ENCODE measurements at regions not wholly inside any gene's neighbourhood (a gene's known extent, or its start where the extent isn't known, plus 50 kb on each side); places are given as distances from the start of the nearest gene placed in this dataset.
"Not testable (repeated sequence)": the region's sequence is repeated elsewhere in the genome, so short reads cannot be mapped to it uniquely, and the experiment has no call there.

- no peak for TF ChIP-seq CTCF (conservative IDR thresholded peaks at IDR 0.05; ENCODE audit: low read depth, low read length)
- DNase-seq (ENCODE audit: low read depth), result no peak
- no peak overlapping the region for H3K4me3 ChIP-seq (ENCODE audit: low read length)
Observed at GRCh38 chr2:230634146-230634545, 78.5 kb upstream of the CAB39 start.

DNA sequence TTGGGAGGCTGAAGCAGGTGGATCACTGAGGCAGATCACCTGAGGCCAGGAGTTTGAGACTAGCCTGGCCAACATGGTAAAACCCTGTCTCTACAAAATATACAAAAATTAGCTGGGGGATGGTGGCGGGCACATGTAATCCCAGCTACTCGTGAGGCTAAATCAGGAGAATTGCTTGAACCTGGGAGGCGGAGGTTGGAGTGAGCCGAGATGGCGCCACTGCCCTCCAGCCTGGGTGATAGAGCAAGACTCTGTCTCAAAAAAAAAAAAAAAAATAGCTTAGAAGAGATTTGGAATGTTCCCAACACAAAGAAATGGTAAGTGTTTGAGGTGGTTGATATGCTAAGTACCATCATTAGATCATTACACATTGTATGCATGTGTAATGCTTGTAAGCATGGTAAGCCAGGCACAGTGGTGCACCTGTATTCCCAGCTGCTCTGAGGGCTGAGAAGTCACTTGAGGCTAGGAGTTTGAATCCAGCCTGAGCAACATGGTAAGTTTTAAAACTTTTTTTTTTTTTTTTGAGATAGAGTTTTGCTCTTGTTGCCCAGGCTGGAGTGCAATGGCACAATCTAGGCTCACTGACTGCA lies 77.8 kb upstream of the CAB39 start:
- DNase-seq (ENCODE audit: low read depth); H3K4me3 ChIP-seq (ENCODE audit: low read length): not testable (repeated sequence)

- H3K4me3 ChIP-seq (ENCODE audit: low read length), result no peak overlapping the region
- no peak for TF ChIP-seq CTCF (conservative IDR thresholded peaks at IDR 0.05; ENCODE audit: low read depth, low read length)
- DNase-seq (ENCODE audit: low read depth), result no peak
Observed at GRCh38 chr2:230636684-230637271, 75.9 kb upstream of the CAB39 start.

GRCh38 chr2:230637486-230637885 lies 75.2 kb upstream of the CAB39 start:
- not testable (repeated sequence) for H3K4me3 ChIP-seq (ENCODE audit: low read length); DNase-seq (ENCODE audit: low read depth)

- TF ChIP-seq CTCF (conservative IDR thresholded peaks at IDR 0.05; ENCODE audit: low read depth, low read length), result no peak
- H3K4me3 ChIP-seq (ENCODE audit: low read length), result no peak overlapping the region
- DNase-seq (ENCODE audit: low read depth), result no peak
Observed at GRCh38 chr2:230640540-230641011, 72.1 kb upstream of the CAB39 start.

DNA sequence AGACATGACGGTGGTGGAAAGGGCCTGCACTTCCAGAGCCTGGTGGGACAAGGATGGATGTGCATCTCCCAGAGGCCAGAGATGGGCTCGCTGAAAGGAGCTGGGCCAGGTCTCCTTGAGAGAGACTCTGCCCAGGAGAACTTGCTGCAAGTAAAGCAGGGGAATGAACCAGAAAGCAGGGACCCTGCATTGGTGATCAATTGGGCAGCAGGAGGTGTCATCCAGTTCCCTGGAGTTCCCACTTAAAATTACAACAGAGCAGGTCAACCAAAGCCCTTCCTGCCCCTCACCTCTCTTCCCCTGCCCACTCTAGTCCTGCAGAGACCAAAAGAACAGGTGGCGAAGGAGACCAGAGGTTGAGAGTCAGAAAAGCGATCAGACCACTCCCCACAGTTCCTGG lies 69.7 kb upstream of the CAB39 start:
- TF ChIP-seq CTCF (conservative IDR thresholded peaks at IDR 0.05; ENCODE audit: low read depth, low read length), result no peak
- H3K4me3 ChIP-seq (ENCODE audit: low read length), result no peak overlapping the region
- no peak for DNase-seq (ENCODE audit: low read depth)

- no peak overlapping the region for H3K4me3 ChIP-seq (ENCODE audit: low read length)
- no peak for TF ChIP-seq CTCF (conservative IDR thresholded peaks at IDR 0.05; ENCODE audit: low read depth, low read length)
- no peak for DNase-seq (ENCODE audit: low read depth)
Observed at GRCh38 chr2:230643576-230644291, 68.9 kb upstream of the CAB39 start.

DNA sequence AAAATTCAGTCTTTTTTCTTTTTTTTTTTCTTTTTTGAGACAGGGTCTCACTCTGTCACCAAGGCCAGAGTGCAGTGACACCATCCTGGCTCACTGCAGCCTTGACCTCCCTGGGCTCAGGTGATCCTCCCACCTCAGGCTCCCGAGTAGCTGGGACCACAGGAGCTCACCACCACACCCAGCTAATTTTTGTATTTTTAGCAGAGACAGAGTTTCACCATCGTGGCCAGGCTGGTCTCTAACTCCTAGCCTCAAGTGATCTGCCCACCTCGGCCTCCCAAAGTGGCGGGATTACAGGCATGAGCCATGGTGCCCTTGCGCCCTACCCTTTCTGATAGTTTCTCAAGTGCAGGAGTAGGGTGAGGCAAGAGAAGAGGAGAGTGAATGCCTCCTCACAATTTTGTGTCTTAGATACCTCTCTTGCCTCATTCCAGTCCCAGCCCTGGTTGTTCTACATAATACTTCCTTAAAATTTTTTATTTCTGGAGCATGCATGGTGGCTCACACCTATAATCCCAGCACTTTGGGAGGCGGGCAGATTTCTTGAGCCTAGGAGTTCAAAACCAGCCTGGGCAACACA lies 68.2 kb upstream of the CAB39 start:
- DNase-seq (ENCODE audit: low read depth), result no peak
- no peak overlapping the region for H3K4me3 ChIP-seq (ENCODE audit: low read length)
- no peak for TF ChIP-seq CTCF (conservative IDR thresholded peaks at IDR 0.05; ENCODE audit: low read depth, low read length)

Data from retinal pigment epithelial cell (primary cell).